ENCODE measurements at regions not wholly inside any gene's neighbourhood (a gene's known extent, or its start where the extent isn't known, plus 50 kb on each side); places are given as distances from the start of the nearest gene placed in this dataset.

DNA sequence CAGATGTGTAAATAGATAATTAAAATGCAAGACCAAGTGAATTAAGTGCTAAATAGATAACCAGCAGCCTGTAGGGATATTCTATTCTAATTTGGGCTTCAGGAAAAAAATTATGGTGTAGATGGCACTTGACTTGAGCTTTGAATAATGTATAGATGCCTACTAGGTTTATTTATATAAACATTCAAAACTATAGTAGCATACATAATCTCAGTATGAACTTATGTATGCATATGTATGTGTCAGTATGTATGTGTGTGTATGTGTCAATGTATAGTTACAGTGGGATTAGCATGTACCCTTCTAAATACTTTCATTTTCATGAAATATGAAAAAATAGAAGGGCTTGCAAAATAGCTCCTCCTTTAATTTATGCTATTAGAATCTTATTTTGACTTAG, 207.3 kb upstream of the PPP1R3A start:
- no peaks in the 10 kb centered on the region for H3K27me3 ChIP-seq (ENCODE audit: insufficient read depth, low read length)
- no peak overlapping the region for H3K9ac ChIP-seq (ENCODE audit: low read length)
- no peaks in the 10 kb centered on the region for H4K20me1 ChIP-seq (ENCODE audit: insufficient read depth, low read length)
- no peak overlapping the region for H3K4me3 ChIP-seq (ENCODE audit: low read depth, low read length, poor library complexity, severe bottlenecking)
- TF ChIP-seq, protein P1, sequence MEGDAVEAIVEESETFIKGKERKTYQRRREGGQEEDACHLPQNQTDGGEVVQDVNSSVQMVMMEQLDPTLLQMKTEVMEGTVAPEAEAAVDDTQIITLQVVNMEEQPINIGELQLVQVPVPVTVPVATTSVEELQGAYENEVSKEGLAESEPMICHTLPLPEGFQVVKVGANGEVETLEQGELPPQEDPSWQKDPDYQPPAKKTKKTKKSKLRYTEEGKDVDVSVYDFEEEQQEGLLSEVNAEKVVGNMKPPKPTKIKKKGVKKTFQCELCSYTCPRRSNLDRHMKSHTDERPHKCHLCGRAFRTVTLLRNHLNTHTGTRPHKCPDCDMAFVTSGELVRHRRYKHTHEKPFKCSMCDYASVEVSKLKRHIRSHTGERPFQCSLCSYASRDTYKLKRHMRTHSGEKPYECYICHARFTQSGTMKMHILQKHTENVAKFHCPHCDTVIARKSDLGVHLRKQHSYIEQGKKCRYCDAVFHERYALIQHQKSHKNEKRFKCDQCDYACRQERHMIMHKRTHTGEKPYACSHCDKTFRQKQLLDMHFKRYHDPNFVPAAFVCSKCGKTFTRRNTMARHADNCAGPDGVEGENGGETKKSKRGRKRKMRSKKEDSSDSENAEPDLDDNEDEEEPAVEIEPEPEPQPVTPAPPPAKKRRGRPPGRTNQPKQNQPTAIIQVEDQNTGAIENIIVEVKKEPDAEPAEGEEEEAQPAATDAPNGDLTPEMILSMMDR (IDR thresholded peaks at IDR 0.05; ENCODE audit: low read length), result no peak
- no peak for TF ChIP-seq EZH2 (IDR thresholded peaks at IDR 0.05; ENCODE audit: borderline replicate concordance, low read length)
- H3K4me1 ChIP-seq (ENCODE audit: insufficient read depth, low read length, severe bottlenecking), result no peaks in the 10 kb centered on the region
- no peaks in the 10 kb centered on the region for H3K9me3 ChIP-seq (ENCODE audit: low read length)
- no peak overlapping the region for H2AFZ ChIP-seq (ENCODE audit: low read length)
- no peaks in the 10 kb centered on the region for H3F3A ChIP-seq (ENCODE audit: insufficient read depth, low read length)
- no peak overlapping the region for H3K27ac ChIP-seq (ENCODE audit: low read depth, low read length, poor library complexity, severe bottlenecking)
- no peaks in the 10 kb centered on the region for H3K79me2 ChIP-seq (ENCODE audit: insufficient read depth, low read length)
- no peak overlapping the region for H3K4me2 ChIP-seq (ENCODE audit: low read length)
- no peaks in the 10 kb centered on the region for H3K9me2 ChIP-seq (ENCODE audit: low read depth, low read length)
- no peaks in the 10 kb centered on the region for H3K36me3 ChIP-seq (ENCODE audit: insufficient read depth, low read length)

DNA sequence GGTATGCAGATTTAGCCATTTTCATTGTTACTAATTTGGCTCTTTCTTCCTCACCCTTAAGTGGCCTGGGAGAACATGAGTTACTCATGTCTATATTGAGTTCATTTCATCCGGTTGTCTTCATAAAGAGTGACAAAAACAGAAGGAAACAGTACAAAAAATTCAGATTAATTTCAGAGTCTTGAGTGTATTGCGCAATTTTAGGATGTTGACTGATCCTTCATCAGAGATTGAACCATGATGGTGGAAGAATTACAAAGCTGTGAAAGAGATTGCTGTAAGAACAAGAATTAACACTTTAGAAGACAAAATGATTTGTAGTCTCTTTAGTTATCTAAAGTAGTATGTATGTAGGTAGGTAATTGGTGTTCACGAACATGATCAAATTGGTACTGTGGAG, 194.0 kb upstream of the PPP1R3A start:
- Histone ChIP-seq H3K9me2 (ENCODE audit: low read depth, low read length) (no peaks in the 10 kb centered on the region), H3K27me3 (ENCODE audit: insufficient read depth, low read length) (no peaks in the 10 kb centered on the region)
- TF ChIP-seq, protein P1 (IDR thresholded peaks at IDR 0.05; ENCODE audit: low read length), result no peak
- TF ChIP-seq EZH2 (IDR thresholded peaks at IDR 0.05; ENCODE audit: borderline replicate concordance, low read length), result no peak

DNA sequence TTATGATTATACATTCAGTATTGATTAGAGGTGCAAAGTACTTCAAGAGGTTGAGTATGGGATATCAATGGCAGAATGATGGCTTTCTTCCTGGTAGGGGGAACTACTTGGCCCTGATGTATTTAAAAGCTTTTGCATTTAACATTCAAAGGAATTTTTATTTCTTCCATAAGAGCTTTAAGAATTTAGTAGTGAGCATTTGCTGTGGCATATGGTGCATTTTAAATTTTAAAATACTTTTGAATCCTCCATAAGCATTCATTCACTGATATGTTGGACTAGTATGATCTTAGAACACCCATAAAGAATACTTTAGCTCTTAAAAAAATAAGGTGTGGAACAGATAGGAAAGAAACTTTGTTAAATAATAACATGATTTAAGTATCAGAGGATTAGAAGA, 191.9 kb upstream of the PPP1R3A start:
- Histone ChIP-seq H3K4me2 (ENCODE audit: low read length) (no peak overlapping the region), H3K79me2 (ENCODE audit: insufficient read depth, low read length) (no peaks in the 10 kb centered on the region), H3K9me3 (ENCODE audit: low read length) (no peaks in the 10 kb centered on the region), H3K4me1 (ENCODE audit: insufficient read depth, low read length, severe bottlenecking) (no peaks in the 10 kb centered on the region), H3K4me3 (ENCODE audit: low read depth, low read length, poor library complexity, severe bottlenecking) (no peak overlapping the region), H3K9ac (ENCODE audit: low read length) (no peak overlapping the region), H3K9me2 (ENCODE audit: low read depth, low read length) (no peaks in the 10 kb centered on the region), H3K27ac (ENCODE audit: low read depth, low read length, poor library complexity, severe bottlenecking) (no peak overlapping the region), H4K20me1 (ENCODE audit: insufficient read depth, low read length) (no peaks in the 10 kb centered on the region), H3K36me3 (ENCODE audit: insufficient read depth, low read length) (no peaks in the 10 kb centered on the region), H3F3A (ENCODE audit: insufficient read depth, low read length) (no peaks in the 10 kb centered on the region), H3K27me3 (ENCODE audit: insufficient read depth, low read length) (no peaks in the 10 kb centered on the region), H2AFZ (ENCODE audit: low read length) (no peak overlapping the region)
- no peak for TF ChIP-seq EZH2 (IDR thresholded peaks at IDR 0.05; ENCODE audit: borderline replicate concordance, low read length)
- TF ChIP-seq, protein P1 (IDR thresholded peaks at IDR 0.05; ENCODE audit: low read length), result no peak

More for the DNA sequence above, 194.0 kb upstream of the PPP1R3A start:
- no peaks in the 10 kb centered on the region for H3K36me3 ChIP-seq (ENCODE audit: insufficient read depth, low read length)
- no peaks in the 10 kb centered on the region for H3K4me1 ChIP-seq (ENCODE audit: insufficient read depth, low read length, severe bottlenecking)
- no peak overlapping the region for H2AFZ ChIP-seq (ENCODE audit: low read length)
- H3K27ac ChIP-seq (ENCODE audit: low read depth, low read length, poor library complexity, severe bottlenecking), result no peak overlapping the region
- no peaks in the 10 kb centered on the region for H3K9me3 ChIP-seq (ENCODE audit: low read length)
- no peak overlapping the region for H3K4me2 ChIP-seq (ENCODE audit: low read length)
- H4K20me1 ChIP-seq (ENCODE audit: insufficient read depth, low read length), result no peaks in the 10 kb centered on the region
- no peak overlapping the region for H3K4me3 ChIP-seq (ENCODE audit: low read depth, low read length, poor library complexity, severe bottlenecking)
- H3K79me2 ChIP-seq (ENCODE audit: insufficient read depth, low read length), result no peaks in the 10 kb centered on the region
- no peaks in the 10 kb centered on the region for H3F3A ChIP-seq (ENCODE audit: insufficient read depth, low read length)
- no peak overlapping the region for H3K9ac ChIP-seq (ENCODE audit: low read length)
